ENCODE measurements at regions not wholly inside any gene's neighbourhood (a gene's known extent, or its start where the extent isn't known, plus 50 kb on each side); places are given as distances from the start of the nearest gene placed in this dataset.

- Histone ChIP-seq H3K27ac (ENCODE audit: low read length) (no peak overlapping the region), H3K36me3 (ENCODE audit: control insufficient read depth in 2 of 2, extremely low read depth in 1 of 2, insufficient read depth in 1 of 2, low read length in 1 of 2) (no peaks in the 10 kb centered on the region), H3K9me3 (no peaks in the 10 kb centered on the region), H3K4me3 (ENCODE audit: control insufficient read depth in 1 of 2, extremely low read depth in 1 of 2, low read length in 1 of 2) (no peak overlapping the region), H3K4me1 (ENCODE audit: control insufficient read depth in 1 of 2, extremely low read depth in 1 of 2, insufficient read depth in 2 of 2, low read length in 2 of 2) (no peaks in the 10 kb centered on the region), H3K27me3 (replicated peaks in 1 of 2; ENCODE audit: control insufficient read depth in 2 of 2, extremely low read depth in 1 of 2, insufficient read depth in 2 of 2, low read length in 1 of 2) (peaks cover 0 to 16% of the 10 kb centered on the region in 2 experiments)
- peaks cover 3 to 16% (median 8%) of the 10 kb centered on the region in 3 donors for H3K9me3 Mint-ChIP-seq
- ChIA-PET CTCF (interaction anchor here (1.1 to 1.4 kb wide), 2 partner anchors 11 to 13 kb away, joined by 4 to 5 read pairs; no protein-coding TSS in a partner anchor), POLR2A (interaction anchor here in 1 of 2 donors (0.6 kb wide), 1 partner anchor 25 kb away, joined by 4 read pairs; no protein-coding TSS in a partner anchor)
- no peak overlapping the region for H3K4me3 Mint-ChIP-seq
- H3K27ac Mint-ChIP-seq = no peak overlapping the region
- ATAC-seq (replicated peaks in 1 of 4) = no peak
- H3K4me1 Mint-ChIP-seq = no peaks in the 10 kb centered on the region
- peaks cover 0 to 4% of the 10 kb centered on the region in 2 donors for H3K27me3 Mint-ChIP-seq
- no peak for DNase-seq
- H3K36me3 Mint-ChIP-seq = no peaks in the 10 kb centered on the region
Measured at GRCh38 chr11:10920875-10921274, 63.0 kb upstream of the ZBED5 start.

- ATAC-seq (replicated peaks in 1 of 4) (no peak), DNase-seq (no peak)
- Mint-ChIP-seq H3K27ac (no peak overlapping the region), H3K4me3 (no peak overlapping the region), H3K36me3 (no peaks in the 10 kb centered on the region), H3K9me3 (peaks cover 3 to 16% (median 8%) of the 10 kb centered on the region in 3 donors), H3K27me3 (peaks cover 0 to 4% of the 10 kb centered on the region in 2 donors), H3K4me1 (no peaks in the 10 kb centered on the region)
- H3K36me3 ChIP-seq (ENCODE audit: control insufficient read depth in 2 of 2, extremely low read depth in 1 of 2, insufficient read depth in 1 of 2, low read length in 1 of 2) = no peaks in the 10 kb centered on the region
- H3K4me1 ChIP-seq (ENCODE audit: control insufficient read depth in 1 of 2, extremely low read depth in 1 of 2, insufficient read depth in 2 of 2, low read length in 2 of 2) = no peaks in the 10 kb centered on the region
- POLR2A ChIA-PET = interaction anchor here in 1 of 2 donors (0.6 kb wide), 1 partner anchor 9 kb away, joined by 3 read pairs; no protein-coding TSS in a partner anchor
- no peaks in the 10 kb centered on the region for H3K9me3 ChIP-seq
- H3K27ac ChIP-seq (ENCODE audit: low read length) = no peak overlapping the region
- peaks cover 0 to 12% of the 10 kb centered on the region in 2 experiments for H3K27me3 ChIP-seq (replicated peaks in 1 of 2; ENCODE audit: control insufficient read depth in 2 of 2, extremely low read depth in 1 of 2, insufficient read depth in 2 of 2, low read length in 1 of 2)
- WGBS (ENCODE audit: insufficient coverage) = no CpG with 5 or more reads among the region's 1 CpG
- no peak overlapping the region for H3K4me3 ChIP-seq (ENCODE audit: control insufficient read depth in 1 of 2, extremely low read depth in 1 of 2, low read length in 1 of 2)
- CTCF ChIA-PET = interaction anchor here (1.1 to 1.4 kb wide), 2 partner anchors 11 to 14 kb away, joined by 4 to 5 read pairs; no protein-coding TSS in a partner anchor
Measured at GRCh38 chr11:10920205-10920604, 62.4 kb upstream of the ZBED5 start.

- H3K36me3 Mint-ChIP-seq = no peaks in the 10 kb centered on the region
- 33% methylated on average over 1 of the region's 1 CpG for WGBS (ENCODE audit: insufficient coverage)
- ChIA-PET POLR2A (no interaction called here), CTCF (no interaction called here)
- ATAC-seq (replicated peaks in 1 of 4) (no peak), DNase-seq (no peak)
- peaks cover 0 to 6% of the 10 kb centered on the region in 2 experiments for H3K27me3 ChIP-seq (replicated peaks in 1 of 2; ENCODE audit: control insufficient read depth in 2 of 2, extremely low read depth in 1 of 2, insufficient read depth in 2 of 2, low read length in 1 of 2)
- H3K4me1 ChIP-seq (ENCODE audit: control insufficient read depth in 1 of 2, extremely low read depth in 1 of 2, insufficient read depth in 2 of 2, low read length in 2 of 2) = no peaks in the 10 kb centered on the region
- H3K9me3 ChIP-seq = no peaks in the 10 kb centered on the region
- no peak overlapping the region for H3K4me3 ChIP-seq (ENCODE audit: control insufficient read depth in 1 of 2, extremely low read depth in 1 of 2, low read length in 1 of 2)
- no peak overlapping the region for H3K27ac Mint-ChIP-seq
- H3K9me3 Mint-ChIP-seq = peaks cover 3 to 16% (median 8%) of the 10 kb centered on the region in 3 donors
- H3K27ac ChIP-seq (ENCODE audit: low read length) = no peak overlapping the region
- H3K4me3 Mint-ChIP-seq = no peak overlapping the region
- H3K4me1 Mint-ChIP-seq = no peaks in the 10 kb centered on the region
- H3K36me3 ChIP-seq (ENCODE audit: control insufficient read depth in 2 of 2, extremely low read depth in 1 of 2, insufficient read depth in 1 of 2, low read length in 1 of 2) = no peaks in the 10 kb centered on the region
- peaks cover 0 to 5% of the 10 kb centered on the region in 2 donors for H3K27me3 Mint-ChIP-seq
Measured at GRCh38 chr11:10918698-10919097, 60.8 kb upstream of the ZBED5 start.

GRCh38 chr11:10918275-10918674 lies 60.4 kb upstream of the ZBED5 start:
- ATAC-seq (replicated peaks in 1 of 4) (no peak), DNase-seq (no peak)
- Histone ChIP-seq H3K36me3 (ENCODE audit: control insufficient read depth in 2 of 2, extremely low read depth in 1 of 2, insufficient read depth in 1 of 2, low read length in 1 of 2) (no peaks in the 10 kb centered on the region), H3K4me3 (ENCODE audit: control insufficient read depth in 1 of 2, extremely low read depth in 1 of 2, low read length in 1 of 2) (no peak overlapping the region), H3K9me3 (no peaks in the 10 kb centered on the region), H3K27me3 (replicated peaks in 1 of 2; ENCODE audit: control insufficient read depth in 2 of 2, extremely low read depth in 1 of 2, insufficient read depth in 2 of 2, low read length in 1 of 2) (peaks cover 0 to 6% of the 10 kb centered on the region in 2 experiments), H3K4me1 (ENCODE audit: control insufficient read depth in 1 of 2, extremely low read depth in 1 of 2, insufficient read depth in 2 of 2, low read length in 2 of 2) (no peaks in the 10 kb centered on the region), H3K27ac (ENCODE audit: low read length) (no peak overlapping the region)
- POLR2A ChIA-PET = no interaction called here
- Mint-ChIP-seq H3K36me3 (no peaks in the 10 kb centered on the region), H3K27me3 (peaks cover 0 to 5% of the 10 kb centered on the region in 2 donors), H3K27ac (no peak overlapping the region), H3K4me1 (no peaks in the 10 kb centered on the region), H3K4me3 (no peak overlapping the region), H3K9me3 (peaks cover 3 to 16% (median 8%) of the 10 kb centered on the region in 3 donors)
- 88% methylated on average over 1 of the region's 1 CpG for WGBS (ENCODE audit: insufficient coverage)
- CTCF ChIA-PET = interaction anchor here in 1 of 2 donors (0.7 kb wide), 1 partner anchor 517 kb away, joined by 3 read pairs; no protein-coding TSS in a partner anchor

GRCh38 chr11:10917802-10918201 lies 59.9 kb upstream of the ZBED5 start:
- no peaks in the 10 kb centered on the region for H3K4me1 ChIP-seq (ENCODE audit: control insufficient read depth in 1 of 2, extremely low read depth in 1 of 2, insufficient read depth in 2 of 2, low read length in 2 of 2)
- H3K9me3 ChIP-seq = no peaks in the 10 kb centered on the region
- Mint-ChIP-seq H3K9me3 (peaks cover 3 to 16% (median 8%) of the 10 kb centered on the region in 3 donors), H3K36me3 (no peaks in the 10 kb centered on the region), H3K4me3 (no peak overlapping the region), H3K4me1 (no peaks in the 10 kb centered on the region), H3K27me3 (peaks cover 0 to 5% of the 10 kb centered on the region in 2 donors), H3K27ac (no peak overlapping the region)
- ChIA-PET CTCF (interaction anchor here in 1 of 2 donors (0.7 kb wide), 1 partner anchor 517 kb away, joined by 3 read pairs; no protein-coding TSS in a partner anchor), POLR2A (no interaction called here)
- 83% methylated on average over 1 of the region's 1 CpG for WGBS (ENCODE audit: insufficient coverage)
- H3K4me3 ChIP-seq (ENCODE audit: control insufficient read depth in 1 of 2, extremely low read depth in 1 of 2, low read length in 1 of 2) = no peak overlapping the region
- no peaks in the 10 kb centered on the region for H3K36me3 ChIP-seq (ENCODE audit: control insufficient read depth in 2 of 2, extremely low read depth in 1 of 2, insufficient read depth in 1 of 2, low read length in 1 of 2)
- H3K27ac ChIP-seq (ENCODE audit: low read length) = no peak overlapping the region
- ATAC-seq (replicated peaks in 1 of 4) (no peak), DNase-seq (no peak)
- peaks cover 0 to 6% of the 10 kb centered on the region in 2 experiments for H3K27me3 ChIP-seq (replicated peaks in 1 of 2; ENCODE audit: control insufficient read depth in 2 of 2, extremely low read depth in 1 of 2, insufficient read depth in 2 of 2, low read length in 1 of 2)

- Mint-ChIP-seq H3K9me3 (peaks cover 3 to 16% (median 8%) of the 10 kb centered on the region in 3 donors), H3K4me1 (no peaks in the 10 kb centered on the region), H3K27ac (no peak overlapping the region), H3K36me3 (no peaks in the 10 kb centered on the region), H3K27me3 (peaks cover 0 to 5% of the 10 kb centered on the region in 2 donors), H3K4me3 (no peak overlapping the region)
- no peak overlapping the region for H3K4me3 ChIP-seq (ENCODE audit: control insufficient read depth in 1 of 2, extremely low read depth in 1 of 2, low read length in 1 of 2)
- no peak overlapping the region for H3K27ac ChIP-seq (ENCODE audit: low read length)
- DNase-seq = no peak
- no peaks in the 10 kb centered on the region for H3K36me3 ChIP-seq (ENCODE audit: control insufficient read depth in 2 of 2, extremely low read depth in 1 of 2, insufficient read depth in 1 of 2, low read length in 1 of 2)
- no peak for ATAC-seq (replicated peaks in 1 of 4)
- H3K27me3 ChIP-seq (replicated peaks in 1 of 2; ENCODE audit: control insufficient read depth in 2 of 2, extremely low read depth in 1 of 2, insufficient read depth in 2 of 2, low read length in 1 of 2) = peaks cover 0 to 6% of the 10 kb centered on the region in 2 experiments
- H3K9me3 ChIP-seq = no peaks in the 10 kb centered on the region
- ChIA-PET CTCF (no interaction called here), POLR2A (no interaction called here)
- WGBS (ENCODE audit: insufficient coverage) = 0% methylated on average over 1 of the region's 1 CpG
- no peaks in the 10 kb centered on the region for H3K4me1 ChIP-seq (ENCODE audit: control insufficient read depth in 1 of 2, extremely low read depth in 1 of 2, insufficient read depth in 2 of 2, low read length in 2 of 2)
Measured at GRCh38 chr11:10916665-10917064, 58.8 kb upstream of the ZBED5 start.
